Adrenal gland (tissue), 5 donors: ENCODE measurements at regions not wholly inside any gene's neighbourhood (a gene's known extent, or its start where the extent isn't known, plus 50 kb on each side); places are given as distances from the start of the nearest gene placed in this dataset.

ENCODE experiments used
- CTCF ChIP-seq, 6 experiments: fragments of 450-650 bp in 4 of 6; fragments of 200-600 bp in 2 of 6; sonication (generic) in 1 of 6; IDR thresholded peaks; 1 replicate in 5 of 6; 2 replicates in 1 of 6; pipeline versions ENCODE4 v1.5.1 to v1.8.0; 2016 to 2021; ENCODE audit warnings: antibody characterized with exemption in 6 of 6, mild to moderate bottlenecking in 2 of 6, moderate library complexity in 1 of 6
- POLR2A ChIP-seq, 2 donors: fragments of 450-650 bp; IDR thresholded peaks; one replicate each; pipeline ENCODE4 v1.6.1; 2017; ENCODE audit warnings: antibody characterized with exemption in 2 of 2, mild to moderate bottlenecking in 2 of 2, moderate library complexity in 1 of 2
- donor health status: DM: no; HTN: no; CAD: no.

GRCh38 chr18:27595113-27595838 lies 410.2 kb upstream of the CHST9 start:
- TF ChIP-seq CTCF (IDR thresholded peaks at IDR 0.05), result no peak
- no peak for TF ChIP-seq POLR2A (IDR thresholded peaks at IDR 0.05)
